HG03354 (cell line): ENCODE measurements at regions not wholly inside any gene's neighbourhood (a gene's known extent, or its start where the extent isn't known, plus 50 kb on each side); places are given as distances from the start of the nearest gene placed in this dataset.

Experiments used
- ATAC-seq: cut with Tn5 transposase; IDR thresholded peaks from one replicate; pipeline ENCODE4 v1.9.1; 2021; ENCODE audit warnings: mild to moderate bottlenecking; ENCODE audit not compliant: unreplicated experiment, poor library complexity, severe bottlenecking

DNA sequence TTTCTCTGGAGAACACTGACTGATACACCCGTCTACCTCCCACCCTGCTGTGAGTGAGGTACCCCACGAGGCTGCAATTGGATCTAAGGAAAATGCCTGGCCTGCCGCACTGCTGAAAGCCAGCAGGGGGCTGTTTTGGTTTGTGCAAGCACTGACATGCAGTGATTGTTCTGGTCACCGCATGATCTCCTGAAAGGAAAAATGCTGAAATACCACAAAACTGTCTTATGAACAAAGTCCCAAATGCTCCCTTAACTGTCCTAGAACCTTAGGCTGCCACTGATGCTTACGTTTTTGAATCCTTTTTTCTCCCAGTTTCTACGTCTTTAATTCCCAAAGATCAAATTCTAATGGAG is 132.7 kb downstream of the JCAD start:
- no peak for ATAC-seq

DNA sequence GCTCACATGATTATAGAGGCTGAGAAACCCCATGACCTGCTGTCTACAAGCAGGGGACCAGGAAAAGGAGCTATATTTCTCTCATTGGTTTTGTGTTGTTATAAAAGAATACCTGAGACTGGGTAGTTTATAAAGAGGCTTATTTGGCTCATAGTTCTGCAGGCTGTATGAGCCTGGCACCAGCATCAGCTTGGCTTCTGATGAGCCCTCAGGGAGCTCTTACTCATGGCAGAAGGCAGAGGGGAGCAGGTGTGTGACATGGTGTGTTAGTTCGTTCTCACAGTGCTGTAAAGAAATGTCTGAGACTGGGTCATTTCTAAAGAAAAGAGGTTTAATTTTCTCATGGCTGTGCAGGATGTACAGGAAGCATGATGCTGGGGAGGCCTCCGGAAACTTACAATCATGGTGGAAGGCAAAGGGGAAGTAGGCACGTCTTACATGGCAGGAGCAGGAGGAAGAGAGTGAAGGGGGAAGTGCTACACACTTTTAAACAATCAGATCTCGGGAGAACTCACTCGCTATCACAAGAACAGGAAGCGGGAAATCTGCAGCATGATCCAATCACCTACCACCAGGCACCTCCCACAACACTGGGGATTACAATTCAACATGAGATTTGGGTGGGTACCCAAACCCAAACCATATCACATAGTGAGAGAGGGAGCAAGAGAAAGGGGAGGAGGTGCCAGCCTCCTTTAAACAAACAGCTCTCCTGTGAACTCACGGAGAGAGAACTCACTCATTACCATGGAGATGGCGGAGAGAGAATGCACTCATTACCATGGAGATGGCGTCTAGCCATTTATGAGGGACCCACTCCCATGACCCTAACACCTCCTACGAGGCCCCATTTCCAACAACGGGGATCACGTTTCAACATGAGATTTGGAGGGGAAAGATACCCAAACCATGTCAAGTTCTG is 133.4 kb downstream of the JCAD start:
- ATAC-seq: no peak

DNA sequence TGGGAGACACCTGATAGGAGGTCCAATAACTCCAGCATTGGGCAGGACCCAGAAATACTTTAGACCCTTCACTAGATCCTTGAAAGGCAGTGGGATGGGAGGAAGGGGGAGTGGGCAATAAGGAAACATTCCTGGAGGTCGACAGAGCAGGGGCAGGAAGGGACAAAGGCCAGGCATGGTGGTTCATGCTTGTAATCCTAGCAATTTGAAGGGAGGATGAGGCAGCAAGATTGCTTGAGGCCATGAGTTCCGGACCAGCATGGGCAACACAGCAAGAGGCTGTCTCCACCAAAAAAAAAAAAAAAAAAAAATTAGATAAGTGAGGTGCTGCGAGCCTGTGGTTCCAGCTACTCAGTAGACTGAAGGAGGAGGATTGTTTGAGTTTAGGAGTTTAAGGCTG is 134.9 kb downstream of the JCAD start:
- ATAC-seq: no peak

DNA sequence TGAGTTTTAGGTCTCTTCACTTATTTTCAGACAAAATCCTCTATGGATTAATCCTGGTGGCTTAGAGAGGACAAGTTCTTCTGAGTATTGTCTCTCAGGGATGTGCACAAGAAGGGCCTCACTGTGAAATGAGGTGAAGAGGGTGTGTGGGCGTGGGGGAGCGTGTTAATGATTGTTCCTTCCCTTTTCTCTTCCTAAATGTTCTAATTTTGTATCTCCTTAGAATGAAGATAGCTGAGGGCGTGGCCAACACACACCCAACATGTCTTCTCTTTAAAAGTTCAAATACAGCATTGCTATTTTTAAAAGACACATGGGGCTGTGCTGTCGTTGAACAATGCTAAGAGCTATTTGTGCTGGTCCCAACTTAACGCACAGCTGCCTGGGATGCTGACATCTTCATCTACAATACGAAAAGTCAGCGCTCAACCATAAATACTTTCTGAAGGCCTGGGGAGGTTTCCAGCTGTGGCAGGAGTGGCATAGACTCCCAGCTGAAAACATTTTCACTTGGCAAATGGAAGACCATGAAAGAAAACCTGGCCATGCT is 135.9 kb downstream of the JCAD start:
- no peak for ATAC-seq

DNA sequence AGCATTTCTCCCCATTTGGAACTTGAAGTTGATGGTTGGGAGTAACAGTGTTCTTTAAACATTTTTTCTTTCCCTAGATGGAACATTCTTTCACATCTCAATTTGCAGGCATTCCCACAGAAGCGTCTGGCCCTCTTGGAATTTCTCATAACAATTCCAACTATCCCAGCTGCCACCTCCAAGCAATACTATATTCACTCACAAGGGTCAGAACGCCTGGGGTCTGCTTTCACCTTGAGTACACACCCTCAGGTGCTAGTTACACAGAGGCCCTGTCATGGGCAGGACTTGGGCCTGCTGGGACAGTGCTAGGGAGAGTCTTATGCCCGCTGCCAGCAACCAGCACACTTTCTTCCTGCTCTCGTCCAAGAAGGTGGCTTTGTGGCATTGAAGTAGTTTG is 136.5 kb downstream of the JCAD start:
- ATAC-seq: no peak

DNA sequence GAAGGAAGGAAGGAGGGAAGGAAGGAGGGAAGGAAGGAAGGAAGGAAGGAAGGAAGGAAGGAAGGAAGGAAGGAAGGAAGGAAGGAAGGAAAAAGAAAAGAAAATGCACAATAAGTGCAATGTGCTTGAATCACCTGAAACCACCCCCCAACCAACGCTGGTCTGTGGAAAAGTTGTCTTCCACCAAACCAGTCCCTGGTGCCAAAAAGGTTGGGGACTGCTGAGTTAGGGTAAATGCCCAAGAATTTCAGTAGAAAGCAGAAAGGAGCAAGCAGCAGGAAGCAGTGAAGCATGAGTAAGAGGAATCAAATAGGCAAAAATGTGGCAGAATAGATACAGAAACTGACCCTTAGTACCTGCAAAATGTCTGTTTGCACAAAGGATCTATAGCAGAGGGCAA is 137.2 kb downstream of the JCAD start:
- no peak for ATAC-seq

DNA sequence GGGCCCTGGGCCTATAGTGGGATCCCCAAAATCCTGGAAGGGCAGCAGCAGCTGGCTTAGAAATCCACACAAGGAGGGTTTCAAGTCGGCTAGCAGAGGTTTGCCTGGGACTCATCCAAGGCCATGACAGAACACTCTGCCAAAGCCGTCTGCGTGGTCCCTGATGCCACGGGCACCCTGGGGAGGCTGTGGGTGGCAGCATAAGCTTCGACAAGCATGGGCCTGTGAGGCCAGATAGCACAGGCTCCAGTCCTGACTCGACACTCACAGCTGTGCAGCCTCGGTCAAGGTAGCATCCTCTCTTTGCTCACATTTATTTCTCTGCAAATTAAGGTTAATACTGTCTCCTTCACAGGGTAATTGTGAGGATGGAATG is 138.3 kb downstream of the JCAD start:
- ATAC-seq: no peak

DNA sequence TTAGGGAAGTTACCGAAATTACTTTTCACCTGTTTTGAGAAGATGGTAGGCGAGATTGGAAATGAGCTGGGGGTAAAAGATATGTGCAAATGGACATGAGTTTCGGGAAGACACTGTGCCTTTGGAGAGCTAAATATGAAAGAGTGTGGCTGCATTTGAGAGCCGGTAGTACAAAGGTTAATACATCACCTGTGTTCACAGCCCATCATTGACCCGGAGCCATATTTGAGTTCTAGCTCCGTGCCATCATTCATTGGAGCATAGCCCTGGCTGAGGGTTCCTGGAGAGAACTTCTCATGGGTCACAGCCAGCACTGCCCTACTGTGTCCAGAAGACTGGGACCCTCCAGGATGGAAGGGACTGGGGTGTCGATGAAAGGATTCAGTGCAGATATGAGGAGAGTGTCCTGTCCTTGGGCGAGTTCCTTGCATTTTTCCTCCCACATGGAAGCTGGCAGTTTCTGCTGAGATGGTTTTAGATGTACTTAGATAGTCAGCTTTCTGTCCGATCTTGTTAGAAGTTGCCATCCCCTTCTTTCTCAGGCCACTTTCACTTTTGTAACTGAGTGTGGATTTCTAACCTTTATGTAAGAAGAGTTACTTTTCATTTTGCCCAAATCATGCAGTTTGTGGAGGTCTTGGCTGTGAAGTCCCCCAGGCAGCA is 138.8 kb downstream of the JCAD start:
- ATAC-seq: no peak

DNA sequence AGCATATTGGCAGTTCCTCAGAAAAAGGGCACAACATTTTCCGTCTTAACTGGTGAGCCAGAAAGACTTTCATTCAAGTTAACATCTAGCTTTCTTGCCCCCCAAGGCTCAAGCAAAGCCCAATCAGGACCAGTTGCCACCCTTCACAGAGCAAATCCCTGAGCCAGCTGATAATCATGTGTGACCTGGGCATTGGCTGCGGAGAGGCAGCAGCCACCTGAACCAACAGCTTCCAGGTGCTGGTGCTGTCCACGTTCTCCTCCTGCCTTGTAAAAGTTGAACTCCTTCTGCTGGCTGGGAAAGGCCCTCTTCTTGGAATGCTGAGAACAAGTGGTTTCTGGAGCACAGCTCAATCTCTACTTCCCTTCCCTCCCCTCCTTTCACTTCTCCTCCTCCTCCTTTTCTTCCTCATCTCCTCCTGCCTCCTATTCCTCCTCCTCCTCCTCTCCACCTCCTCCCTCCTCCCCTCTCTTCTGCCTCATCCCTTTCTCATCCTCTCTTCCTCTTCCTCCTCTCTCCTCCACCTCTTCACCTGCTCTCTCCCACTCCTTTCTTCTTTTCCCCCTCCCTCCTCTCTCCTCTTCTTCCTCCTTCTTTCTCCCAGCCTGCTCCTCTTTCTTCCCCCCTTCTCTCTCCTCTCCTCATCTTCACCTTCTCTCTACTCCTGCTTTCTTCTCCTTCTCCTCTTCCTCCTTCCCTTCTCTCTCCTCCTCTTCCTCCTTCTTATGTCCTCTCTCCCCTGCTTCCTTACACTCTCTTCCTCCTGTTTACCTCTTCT is 140.6 kb downstream of the JCAD start:
- no peak for ATAC-seq

DNA sequence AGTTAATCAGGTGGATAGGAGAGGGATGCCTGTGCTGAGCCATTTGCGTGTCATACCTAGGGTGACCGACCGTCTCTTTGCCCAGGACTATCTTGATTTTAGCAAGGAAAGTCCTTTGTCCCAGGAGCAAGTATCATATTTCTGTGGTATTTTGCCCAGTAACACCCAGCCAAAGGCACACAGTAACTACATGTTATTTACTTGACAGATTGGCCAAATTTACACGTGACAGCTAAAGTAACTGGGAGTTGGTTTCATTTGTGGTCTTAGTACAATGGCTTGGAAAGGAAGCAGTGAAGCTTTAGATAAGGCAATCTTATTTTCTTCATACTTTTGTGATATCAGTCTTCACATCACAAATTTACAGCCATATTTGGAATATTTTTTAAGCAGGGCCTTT is 142.1 kb downstream of the JCAD start:
- no peak for ATAC-seq

DNA sequence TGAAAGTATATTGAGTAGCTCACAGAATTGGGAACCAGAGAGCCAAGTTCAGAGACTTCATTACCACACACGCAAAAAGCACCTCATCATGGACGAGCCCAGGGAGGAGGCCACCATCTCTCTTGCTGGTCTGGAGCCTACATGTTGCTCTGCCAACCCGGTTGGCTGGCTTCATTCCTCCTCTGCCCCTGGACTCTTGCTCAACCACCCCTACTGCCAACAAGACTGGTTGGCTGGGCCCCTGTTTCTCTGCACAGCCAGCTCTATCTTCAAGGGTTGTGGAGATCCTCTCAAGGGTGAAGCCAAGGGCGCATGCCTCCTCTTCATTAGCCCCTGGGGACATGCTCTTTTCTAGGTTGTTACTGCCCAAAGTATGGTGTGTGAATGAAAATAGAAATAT is 142.7 kb downstream of the JCAD start:
- ATAC-seq: no peak

DNA sequence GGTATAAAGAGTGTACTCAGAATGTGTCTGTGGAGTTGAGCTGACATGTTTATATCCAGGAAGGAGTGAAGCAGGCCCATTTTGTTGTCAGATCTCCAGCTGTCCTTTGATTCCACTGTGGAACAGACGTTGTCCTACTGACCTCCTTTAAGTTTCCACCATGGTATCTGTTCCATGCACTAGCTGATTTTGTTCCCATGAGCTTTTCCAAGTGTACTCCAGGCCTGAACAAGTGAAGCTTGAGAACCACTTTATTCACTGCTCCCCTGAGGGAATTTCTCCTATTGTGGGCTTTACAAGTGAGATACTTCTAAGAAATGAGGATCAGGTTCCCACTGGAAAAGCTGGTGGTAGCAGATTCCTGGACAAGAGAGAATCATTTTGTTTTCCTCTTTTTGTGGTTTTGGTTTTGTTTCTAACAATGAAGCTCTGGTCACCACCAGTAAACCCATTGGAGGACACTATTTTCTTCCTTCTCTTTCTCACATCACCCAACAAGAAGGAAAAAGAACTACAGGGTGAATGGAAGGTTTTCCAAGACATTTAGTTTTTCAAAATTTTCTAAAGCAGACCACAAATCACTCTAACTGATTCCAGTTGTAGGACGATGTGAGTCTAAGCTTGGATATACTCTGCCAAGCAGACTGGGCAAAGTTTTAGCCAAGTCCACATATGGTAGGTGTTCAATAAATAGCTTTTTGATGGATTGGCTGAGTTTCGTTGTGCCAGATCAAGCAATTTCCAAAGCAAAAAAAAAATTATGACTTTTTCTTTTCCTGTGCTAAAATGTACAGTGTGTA is 144.2 kb downstream of the JCAD start:
- ATAC-seq: no peak

DNA sequence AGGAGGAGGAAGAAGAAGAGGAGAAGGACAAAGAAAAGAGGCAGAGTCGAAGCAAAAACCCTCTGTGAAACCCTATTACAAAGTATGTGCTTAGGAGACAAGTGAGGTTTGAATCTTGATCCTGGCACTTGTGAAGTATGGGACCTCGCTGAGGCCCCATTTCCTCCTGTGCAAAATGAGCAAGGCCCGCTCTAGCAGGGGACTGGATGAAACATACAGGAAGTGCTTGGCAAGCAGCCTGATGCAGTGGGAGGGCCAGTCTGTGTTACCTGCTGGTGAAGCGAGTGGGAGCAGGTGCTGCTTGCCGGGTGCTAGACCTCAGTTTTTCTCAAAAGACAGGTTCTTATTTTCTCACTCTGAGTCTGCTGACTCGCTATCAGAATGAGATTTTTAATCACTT is 150.4 kb downstream of the JCAD start:
- ATAC-seq: no peak

DNA sequence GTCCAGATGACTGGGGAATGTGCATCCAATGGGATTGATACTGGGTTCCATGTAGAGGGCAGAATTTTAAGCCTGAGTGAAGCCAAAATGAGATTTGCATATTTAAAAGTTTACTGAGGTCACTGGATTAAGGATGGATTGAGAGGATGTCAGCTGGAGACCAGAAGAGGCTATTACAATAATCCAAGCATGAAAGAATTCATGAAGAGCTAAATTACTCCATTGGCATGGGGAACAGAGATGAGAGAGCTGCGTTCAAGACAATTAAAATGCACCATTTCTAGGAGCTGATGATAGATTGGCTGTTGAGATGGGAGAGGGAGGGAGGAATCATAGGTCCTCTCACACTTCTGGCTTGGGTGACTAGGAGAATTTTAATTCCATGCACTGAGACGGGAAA is 158.5 kb downstream of the JCAD start:
- ATAC-seq: no peak

DNA sequence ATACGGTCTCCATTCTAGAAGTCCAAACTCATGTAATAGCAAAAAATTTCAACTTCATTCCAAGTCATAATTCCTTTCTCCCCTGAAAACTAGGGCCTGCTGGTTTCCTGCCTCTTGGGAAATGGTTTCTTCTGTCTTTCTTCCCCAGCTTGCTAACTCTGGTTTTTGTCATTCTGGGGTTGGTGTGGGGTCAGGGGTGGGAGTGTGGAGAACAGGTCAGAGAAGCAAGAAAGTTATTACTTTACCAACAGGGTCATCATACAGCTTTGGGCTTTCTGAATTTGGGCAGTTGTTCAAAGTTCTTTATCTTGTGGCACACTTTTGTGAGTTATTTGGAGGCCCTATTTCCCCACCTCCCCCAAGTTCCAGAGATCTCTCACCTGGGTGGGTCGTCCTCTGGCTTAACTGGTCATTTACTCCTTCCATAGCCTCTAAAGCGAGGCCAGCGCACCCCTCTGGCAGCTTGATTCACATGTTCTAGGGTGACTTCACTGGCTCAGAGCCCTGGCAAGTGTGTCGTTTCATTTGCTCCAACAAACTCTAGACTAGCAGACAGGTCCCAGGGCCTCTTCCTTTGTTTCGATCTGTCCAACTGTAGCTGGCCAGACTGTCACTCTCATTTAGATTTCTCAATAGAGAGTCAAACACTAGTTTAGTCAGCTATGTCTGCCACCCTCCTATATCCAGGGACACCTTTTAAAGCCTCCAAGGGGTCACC is 161.2 kb downstream of the JCAD start:
- ATAC-seq: no peak

DNA sequence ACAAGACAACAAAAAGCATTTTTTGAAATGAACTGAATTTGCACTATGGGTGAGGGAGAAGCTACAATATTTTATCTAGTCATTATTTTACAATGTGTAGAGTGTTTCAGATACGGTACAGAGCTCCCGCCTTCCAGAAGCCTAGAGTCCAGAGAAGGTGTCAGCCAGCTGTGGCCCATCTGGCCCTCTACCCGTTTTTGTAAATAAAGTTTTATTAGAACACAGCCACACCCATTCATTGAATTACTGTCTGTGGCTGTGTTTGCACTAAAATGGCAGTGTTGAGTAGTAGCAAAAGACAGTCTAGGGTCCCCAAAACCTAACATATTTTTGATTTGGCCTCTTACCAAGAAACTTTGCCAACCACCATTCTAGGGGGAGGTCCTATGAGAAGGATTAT is 162.0 kb downstream of the JCAD start:
- ATAC-seq: no peak

DNA sequence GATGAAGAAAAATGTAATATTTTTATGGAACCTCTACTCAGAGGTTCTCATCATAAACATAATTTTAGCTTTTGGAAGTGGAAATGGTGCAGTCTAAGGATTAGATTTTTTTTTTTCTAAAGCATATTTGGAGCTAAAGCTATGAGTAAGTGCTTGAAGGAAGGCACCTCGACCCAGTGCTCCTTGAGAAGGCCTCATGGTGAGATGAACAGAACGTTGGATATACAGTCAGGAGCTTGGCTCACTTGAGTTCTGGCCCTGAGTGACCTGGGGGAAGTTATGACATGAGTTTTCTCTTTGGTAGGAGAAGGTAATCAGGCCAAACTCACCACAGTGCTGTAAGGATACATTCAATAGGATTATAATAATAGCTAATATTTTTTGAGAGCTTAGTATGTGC is 163.3 kb downstream of the JCAD start:
- ATAC-seq: no peak

DNA sequence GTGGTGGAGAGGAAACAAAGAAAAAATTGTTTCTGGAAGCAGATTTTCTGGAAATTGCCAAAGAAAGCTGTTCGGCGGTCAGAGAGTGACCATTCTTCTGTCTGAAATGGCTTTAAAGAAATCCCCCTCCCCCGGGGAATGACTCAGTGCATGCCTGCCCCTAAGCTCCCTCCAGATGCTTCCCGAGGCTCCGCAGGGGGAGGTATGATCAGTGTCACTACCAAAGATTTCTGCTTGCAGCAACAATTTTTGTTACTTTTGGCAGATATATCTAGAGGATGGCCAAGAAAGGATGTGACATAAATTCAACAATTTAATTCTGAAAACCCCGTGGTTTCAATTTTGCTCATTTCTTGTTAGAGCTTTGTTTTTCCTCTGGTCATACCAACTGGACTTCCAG is 163.9 kb downstream of the JCAD start:
- no peak for ATAC-seq

DNA sequence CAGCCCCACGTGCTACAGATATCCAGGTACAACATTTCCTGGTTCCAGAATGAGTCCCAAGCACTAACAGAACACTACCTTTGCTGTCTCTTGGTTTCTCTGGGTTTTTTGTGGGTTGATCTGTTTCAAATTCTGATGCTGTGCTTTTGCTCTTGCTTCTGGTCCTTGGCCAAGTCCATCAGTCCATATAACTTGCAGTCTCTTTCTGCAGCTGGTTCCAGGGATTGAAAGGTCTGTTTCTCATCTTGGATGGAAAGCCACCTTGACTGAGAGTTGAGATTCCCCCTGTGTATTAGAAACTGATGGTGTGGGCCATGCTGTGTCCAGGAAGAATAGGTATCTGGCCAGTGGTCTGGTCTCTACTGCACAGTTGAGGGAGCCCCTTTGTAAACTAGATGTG is 171.1 kb downstream of the JCAD start:
- no peak for ATAC-seq
